Liver (tissue), 3 donors: ENCODE measurements at regions not wholly inside any gene's neighbourhood (a gene's known extent, or its start where the extent isn't known, plus 50 kb on each side); places are given as distances from the start of the nearest gene placed in this dataset.
"Not testable (repeated sequence)": the region's sequence is repeated elsewhere in the genome, so short reads cannot be mapped to it uniquely, and the experiment has no call there.

Experiments used
- ATF3 ChIP-seq: IDR thresholded peaks from 2 replicates; pipeline ENCODE4 v1.6.1; 2016; ENCODE audit warnings: antibody characterized with exemption
- CTCF ChIP-seq: fragments of 150-350 bp; IDR thresholded peaks from 2 replicates; pipeline ENCODE4 v1.5.1; 2017; ENCODE audit warnings: improper control_type of control experiment, low read depth, low read length; ENCODE audit not compliant: missing input control
- EGR1 ChIP-seq, 2 donors: IDR thresholded peaks; 2 replicates each; pipeline ENCODE4 v1.6.1; 2016 to 2018; ENCODE audit warnings: antibody characterized with exemption in 2 of 2, low read depth in 2 of 2
- GABPA ChIP-seq, 2 donors: IDR thresholded peaks in 1 of 2; conservative IDR thresholded peaks in 1 of 2; 2 replicates each; pipeline ENCODE4 v1.6.1; 2016; ENCODE audit warnings: antibody characterized with exemption in 2 of 2, mild to moderate bottlenecking in 1 of 2, moderate library complexity in 1 of 2
- JUND ChIP-seq, 2 donors: IDR thresholded peaks; 2 replicates each; pipeline ENCODE4 v1.6.1; 2016; ENCODE audit warnings: antibody characterized with exemption in 2 of 2
- MAX ChIP-seq: IDR thresholded peaks from 2 replicates; pipeline ENCODE4 v1.6.1; 2016; ENCODE audit warnings: antibody characterized with exemption
- RAD21 ChIP-seq, 2 donors: IDR thresholded peaks; 2 replicates each; pipeline ENCODE4 v1.6.1; 2016; ENCODE audit warnings: antibody characterized with exemption in 2 of 2, mild to moderate bottlenecking in 2 of 2
- REST ChIP-seq: IDR thresholded peaks from 2 replicates; pipeline ENCODE4 v1.6.1; 2016; ENCODE audit warnings: antibody characterized with exemption, mild to moderate bottlenecking
- RXRA ChIP-seq, 2 donors: IDR thresholded peaks; 2 replicates each; pipeline ENCODE4 v1.6.1; 2017 to 2018; ENCODE audit warnings: antibody characterized with exemption in 2 of 2, mild to moderate bottlenecking in 1 of 2
- SP1 ChIP-seq: IDR thresholded peaks from 2 replicates; pipeline ENCODE4 v1.6.1; 2018; ENCODE audit warnings: antibody characterized with exemption, mild to moderate bottlenecking
- TAF1 ChIP-seq: conservative IDR thresholded peaks from 2 replicates; pipeline ENCODE4 v1.6.1; 2016; ENCODE audit warnings: antibody characterized with exemption, mild to moderate bottlenecking
- YY1 ChIP-seq: IDR thresholded peaks from 2 replicates; pipeline ENCODE4 v1.6.1; 2016; ENCODE audit warnings: antibody characterized with exemption, mild to moderate bottlenecking
- donor health status: healthy.
- donor health status: healthy.

GRCh38 chr14:37784827-37785223, 189.4 kb downstream of the TTC6 start:
- not testable (repeated sequence) for TF ChIP-seq TAF1; CTCF; MAX; RAD21 (IDR thresholded peaks at IDR 0.05); JUND (IDR thresholded peaks at IDR 0.05); GABPA (IDR thresholded peaks at IDR 0.05 in 1 of 2, conservative IDR thresholded peaks at IDR 0.05 in 1 of 2); YY1; REST; SP1; ATF3; EGR1 (IDR thresholded peaks at IDR 0.05; ENCODE audit: low read depth in 2 of 2); RXRA (IDR thresholded peaks at IDR 0.05)
